Activated CD4-positive, alpha-beta T cell treated with anti-CD3 and anti-CD28 coated beads, Interleukin-2, amount 50 U/mL, for 48 hours (primary cell): ENCODE measurements at regions not wholly inside any gene's neighbourhood (a gene's known extent, or its start where the extent isn't known, plus 50 kb on each side); places are given as distances from the start of the nearest gene placed in this dataset.
"Not testable (repeated sequence)": the region's sequence is repeated elsewhere in the genome, so short reads cannot be mapped to it uniquely, and the experiment has no call there.

ENCODE experiments used
- DNase-seq, 2 experiments: peaks; one replicate each; pipeline ENCODE4 v3.0.0-alpha.2; 2020

DNA sequence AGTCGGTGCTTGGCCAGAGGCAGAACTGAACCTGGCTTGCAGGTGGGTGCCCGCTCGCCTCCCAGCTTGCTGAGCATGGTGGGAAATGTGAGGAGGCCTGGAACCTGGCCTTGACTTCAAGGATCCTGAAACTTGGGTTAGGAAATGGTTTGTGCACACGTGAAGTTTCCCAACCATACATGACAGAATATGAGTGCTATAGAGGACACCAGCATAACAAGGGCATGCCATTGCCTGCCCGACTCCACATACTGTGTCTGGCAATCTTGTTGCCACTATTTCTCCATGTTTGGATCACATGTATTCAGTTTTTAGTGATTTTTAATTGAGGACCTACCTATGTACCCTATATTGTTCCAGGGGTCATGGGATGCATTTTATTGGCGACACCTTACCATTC is 177.6 kb upstream of the ANKRD55 start:
- DNase-seq, result no peak

DNA sequence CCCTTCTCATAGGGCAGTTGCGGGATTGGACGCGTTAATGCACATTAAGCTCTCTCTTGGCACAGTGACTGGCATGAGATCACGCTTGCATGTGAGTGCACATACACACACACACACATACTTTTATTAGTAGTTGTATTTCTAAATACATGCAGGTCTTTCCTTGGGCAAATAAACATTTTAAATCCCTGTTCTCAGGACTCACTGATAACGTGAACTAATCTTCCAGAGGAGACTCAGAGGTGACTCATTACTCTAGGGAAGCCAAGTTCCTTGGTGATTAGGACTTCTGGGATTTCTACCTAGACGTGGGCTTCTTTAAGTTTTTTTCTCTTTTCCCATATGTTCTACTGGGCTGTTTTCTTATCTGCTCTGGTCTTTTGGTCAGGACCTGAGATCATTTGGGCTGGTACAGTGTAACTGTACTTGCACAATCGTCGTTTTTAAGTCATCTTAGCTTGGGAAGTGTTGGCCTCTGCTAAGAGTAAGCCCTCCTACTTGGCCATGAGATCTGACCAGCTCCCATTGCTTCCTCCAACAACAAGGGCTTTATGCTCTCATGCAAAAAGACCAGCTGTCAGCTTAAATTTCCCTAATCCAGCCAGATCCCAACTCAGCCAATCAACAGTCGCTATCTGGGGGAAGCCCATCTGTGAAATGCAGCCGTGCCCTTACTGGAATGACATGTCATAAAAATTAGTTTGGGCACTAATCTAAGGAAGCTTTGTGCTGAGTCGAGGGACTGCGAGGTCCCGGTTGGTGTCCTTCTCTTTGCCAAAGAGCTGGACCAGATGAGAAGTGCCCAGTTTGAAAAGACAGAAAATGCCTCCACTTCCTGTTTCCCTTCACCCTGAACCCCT is 176.4 kb upstream of the ANKRD55 start:
- no peak for DNase-seq

DNA sequence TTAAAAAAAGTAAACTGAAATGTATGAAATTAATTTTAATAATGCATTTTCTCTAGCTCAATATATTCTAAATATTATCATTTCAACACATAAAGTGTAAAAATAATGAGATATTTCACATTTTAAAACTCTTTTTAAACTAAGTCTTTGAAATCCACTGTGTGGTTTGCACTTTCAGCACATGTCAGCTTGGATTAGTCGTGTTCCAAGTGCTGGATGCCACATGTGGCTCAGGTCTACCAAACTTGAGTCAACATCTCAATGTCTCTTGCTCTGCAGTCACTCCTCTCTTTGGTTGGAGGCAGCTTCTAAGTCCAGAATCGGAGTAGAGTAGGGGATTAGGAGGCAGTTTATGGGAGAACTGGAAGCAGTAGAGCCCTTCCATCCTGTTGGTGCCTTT is 173.7 kb upstream of the ANKRD55 start:
- DNase-seq, result no peak

DNA sequence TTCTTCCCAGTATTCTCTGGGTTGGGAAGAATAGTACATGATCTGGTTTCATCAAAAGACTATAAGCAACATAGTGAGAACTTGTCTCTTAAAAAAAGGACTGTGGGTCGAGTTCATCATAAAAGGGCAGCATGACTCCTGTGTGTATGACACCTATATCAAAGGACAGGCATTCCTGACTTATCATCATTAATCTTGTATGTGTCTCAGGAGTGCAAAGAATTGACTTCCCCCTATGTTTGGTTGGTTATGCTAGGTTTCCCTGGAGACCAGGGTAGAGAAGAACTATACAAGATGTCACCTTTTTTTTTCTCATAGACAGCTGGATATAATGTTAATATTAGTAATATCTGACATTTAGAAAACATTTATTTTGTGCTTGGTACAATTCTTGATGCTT is 173.1 kb upstream of the ANKRD55 start:
- DNase-seq, result no peak

DNA sequence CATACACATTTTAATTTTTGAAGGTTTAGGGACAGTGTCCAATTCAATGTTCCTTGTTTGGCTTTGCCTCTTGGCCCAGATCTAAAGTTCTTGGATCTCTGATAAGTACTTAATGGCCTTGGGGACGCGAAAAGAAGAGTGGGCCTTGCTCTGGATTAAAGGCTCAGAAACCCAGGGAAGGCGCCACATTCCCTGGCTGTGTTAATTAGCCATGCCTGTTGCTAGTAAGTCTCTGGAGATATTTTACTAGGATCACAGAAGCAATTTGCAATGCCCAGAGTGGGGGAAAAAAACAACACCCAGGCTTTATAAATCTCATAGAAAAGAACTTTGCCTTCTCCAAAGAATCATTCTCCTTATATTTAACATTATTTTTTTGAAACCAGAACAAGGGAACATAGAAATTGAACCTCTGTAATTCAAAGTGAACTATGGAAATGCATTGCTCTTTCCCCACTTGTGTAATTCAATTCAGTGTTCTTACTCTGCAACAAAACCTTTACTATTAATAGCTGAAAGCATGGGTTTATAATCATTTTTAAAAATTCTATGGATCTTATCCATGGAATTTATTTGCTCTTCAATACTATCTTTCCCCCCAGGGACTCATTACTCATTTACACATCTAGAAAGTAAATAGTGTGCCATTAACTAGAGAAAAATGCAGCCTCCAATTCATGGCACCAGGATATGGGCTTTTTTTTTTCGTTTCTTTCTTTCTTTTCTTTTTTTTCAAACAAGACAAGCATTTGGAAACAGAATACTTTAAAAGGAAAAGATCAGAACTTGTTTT is 172.2 kb upstream of the ANKRD55 start:
- no peak for DNase-seq

DNA sequence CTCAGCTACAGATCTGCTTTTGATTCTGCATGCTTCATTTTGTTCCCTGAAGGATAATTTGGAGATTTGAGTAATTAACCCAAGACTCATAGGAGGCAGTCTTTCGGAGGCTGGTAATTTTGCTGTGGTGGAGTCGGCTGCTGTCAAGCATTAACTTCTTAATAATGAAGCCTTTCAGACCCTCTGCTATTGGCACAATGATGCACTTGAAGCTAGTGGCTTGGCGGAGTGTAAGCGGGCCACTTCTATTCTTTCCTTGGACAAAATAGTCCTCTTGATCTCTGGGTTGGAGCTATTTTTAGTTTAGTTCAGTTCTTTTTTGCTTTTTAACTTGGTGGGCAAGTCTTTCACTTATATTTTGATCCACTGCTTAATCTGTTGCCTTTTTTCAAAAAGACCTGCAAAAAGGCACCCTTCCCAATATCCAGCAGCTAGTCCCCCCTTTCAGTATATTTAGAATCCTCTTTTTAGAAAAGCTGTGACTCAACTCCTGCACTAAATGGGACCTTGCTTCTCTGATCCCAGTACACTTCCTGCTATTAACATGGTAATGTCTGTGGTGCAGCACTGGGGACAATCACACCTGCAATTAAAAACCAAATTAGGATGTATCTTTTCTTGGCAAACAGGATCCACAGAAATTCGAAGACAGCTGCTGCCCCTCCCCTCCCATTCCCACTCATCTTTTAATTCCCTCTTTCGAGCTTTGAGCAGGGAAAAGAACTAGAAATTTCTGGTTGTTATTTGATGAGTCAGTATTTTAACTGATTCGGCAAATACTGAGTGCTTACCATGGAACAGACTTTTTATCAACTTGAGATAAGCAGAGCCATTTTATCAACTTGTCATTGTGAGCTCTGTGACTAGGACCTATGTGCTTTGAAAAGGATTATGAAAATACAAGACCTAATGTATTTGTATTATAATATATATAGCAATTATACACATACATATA is 169.4 kb upstream of the ANKRD55 start:
- no peak for DNase-seq

DNA sequence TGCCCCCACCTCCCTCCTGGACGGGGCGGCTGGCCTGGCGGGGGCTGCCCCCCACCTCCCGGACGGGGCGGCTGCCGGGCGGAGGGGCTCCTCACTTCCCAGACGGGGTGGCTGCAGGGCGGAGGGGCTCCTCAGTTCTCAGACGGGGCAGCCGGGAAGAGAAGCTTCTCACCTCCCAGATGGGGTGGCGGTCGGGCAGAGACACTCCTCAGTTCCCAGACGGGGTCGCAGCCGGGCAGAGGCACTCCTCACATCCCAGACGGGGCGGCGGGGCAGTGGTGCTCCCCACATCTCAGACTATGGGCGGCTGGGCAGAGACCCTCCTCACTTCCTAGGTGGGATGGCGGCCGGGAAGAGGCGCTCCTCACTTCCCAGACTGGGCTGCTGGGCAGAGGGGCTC is 164.7 kb upstream of the ANKRD55 start:
- not testable (repeated sequence) for DNase-seq

DNA sequence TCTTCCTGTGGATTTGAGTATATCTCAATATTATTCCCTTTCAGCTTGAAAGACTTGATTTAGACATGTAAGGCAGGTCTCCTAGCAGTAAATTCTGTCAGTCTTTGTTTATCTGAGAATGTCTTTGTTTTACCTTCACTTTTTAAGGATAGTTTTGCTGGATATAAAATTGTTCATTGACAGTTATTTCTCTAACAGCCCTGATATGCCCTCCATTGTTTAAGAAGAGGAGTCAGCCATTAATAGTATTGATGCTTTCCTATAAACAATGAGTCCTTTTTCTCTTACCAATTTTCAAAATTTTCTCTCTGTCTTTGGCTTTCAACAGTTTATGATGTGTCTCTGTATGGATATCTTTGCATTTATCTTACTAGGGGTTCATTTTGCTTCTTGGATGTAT is 163.5 kb upstream of the ANKRD55 start:
- DNase-seq, result no peak

DNA sequence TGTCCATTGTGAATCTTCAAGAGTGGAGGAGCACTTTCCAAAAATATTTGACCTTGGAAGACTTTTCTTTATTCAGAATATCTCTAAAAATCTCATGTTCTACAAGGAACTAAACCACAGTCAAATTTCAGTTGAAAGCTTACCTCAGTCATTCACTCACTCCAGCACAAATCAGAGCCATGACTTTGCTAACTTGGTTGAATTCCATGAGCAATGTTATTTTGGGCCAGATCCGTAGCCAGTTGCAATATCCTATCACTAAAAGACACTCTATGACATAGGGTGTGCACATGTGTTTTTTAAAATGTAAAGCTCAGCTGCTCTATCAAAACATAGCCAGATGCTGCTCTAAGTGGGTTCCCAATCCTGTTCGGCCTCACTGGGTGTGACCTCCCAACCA is 156.1 kb upstream of the ANKRD55 start:
- no peak for DNase-seq

DNA sequence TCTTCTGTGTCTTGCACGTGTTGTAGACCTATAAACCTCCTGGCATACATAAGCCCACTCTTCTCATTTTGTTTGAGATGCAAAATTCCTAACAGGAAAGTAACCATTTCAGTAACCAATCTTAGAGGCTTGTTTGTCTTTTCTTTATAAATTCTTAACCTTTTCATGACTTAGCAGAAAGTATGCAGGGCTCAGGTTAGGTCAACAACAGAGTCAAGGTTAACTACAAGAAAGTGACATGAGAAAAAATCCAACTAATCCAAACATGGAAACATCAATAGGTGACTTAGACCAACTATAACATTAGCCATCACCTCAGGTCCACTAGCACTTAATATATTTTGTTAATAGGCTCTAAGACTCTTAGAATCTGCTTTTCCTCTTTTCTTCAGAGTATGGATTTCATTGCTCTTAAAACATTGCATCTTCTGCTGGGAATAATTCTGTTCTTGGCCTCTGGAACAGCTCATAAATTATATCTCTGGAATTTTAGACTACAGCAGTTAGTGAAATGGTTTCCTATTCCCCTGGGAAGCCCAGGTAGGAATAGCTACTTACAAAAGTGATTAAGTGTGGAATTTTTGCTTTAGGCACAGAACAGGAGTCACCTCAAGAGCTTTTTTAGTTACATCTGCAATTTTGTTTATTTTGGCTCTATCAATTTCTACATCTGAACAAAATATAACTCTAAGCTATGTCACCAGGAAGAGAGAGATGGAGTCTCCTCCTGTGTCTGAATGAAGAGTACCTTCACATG is 155.3 kb upstream of the ANKRD55 start:
- DNase-seq, result no peak

DNA sequence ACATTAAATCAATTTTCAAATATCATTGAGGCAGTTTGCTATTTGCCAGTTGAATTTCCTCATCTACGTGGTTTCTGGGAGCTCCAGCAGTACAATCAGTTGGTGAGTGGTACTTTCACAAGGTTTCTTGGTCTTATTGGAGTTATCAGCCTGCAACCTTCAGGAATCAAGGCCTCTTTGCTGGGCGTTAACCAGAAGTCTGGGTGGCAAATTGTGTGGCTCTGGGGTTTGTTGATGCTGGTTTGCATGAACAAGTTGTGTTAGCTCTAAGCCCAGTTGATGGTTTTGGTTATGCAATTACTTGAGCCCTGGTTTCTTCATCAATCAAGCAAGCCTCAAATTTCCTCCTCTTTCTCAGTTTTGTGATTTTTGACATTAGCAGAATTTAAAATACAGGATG is 152.9 kb upstream of the ANKRD55 start:
- DNase-seq, result no peak

DNA sequence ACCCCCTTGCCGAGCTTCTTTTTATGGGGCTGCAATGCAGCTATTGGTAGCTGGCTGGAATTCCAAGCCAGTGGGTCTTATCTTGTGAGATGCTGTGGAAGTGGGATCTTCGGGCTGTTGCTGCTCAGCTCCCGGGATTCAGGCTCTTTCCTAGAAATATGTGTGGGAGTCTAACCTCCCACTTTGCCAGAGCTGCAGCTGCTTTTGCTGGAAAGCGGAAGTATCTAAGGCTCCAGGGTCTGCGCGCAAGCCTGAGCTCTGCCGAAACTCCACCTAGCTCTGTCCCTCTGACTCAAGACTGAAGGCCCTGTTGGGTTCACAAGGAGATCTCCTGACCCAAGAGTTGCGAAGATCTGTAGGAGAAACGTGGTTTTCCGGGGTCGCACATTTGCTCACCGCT is 151.1 kb upstream of the ANKRD55 start:
- DNase-seq, result no peak

DNA sequence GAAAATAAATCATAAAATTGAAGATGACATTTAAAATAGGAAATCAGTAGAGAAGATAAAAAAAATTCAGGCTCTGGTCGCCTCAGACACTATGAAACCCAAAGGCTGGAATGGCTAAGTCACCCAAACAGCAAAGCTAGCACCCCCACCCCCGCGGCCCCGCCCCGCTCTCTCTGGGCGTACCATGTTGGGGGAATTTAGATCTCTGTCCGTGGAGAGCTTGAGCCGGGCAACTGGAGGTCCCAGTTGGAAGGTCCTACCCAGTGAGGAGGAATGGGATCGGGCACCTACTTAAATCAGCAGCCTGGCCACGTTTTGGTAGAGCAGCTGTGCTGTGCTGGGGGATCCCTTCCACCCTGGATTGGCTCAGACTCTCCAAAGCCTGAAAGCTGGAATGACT is 150.6 kb upstream of the ANKRD55 start:
- DNase-seq, result no peak

DNA sequence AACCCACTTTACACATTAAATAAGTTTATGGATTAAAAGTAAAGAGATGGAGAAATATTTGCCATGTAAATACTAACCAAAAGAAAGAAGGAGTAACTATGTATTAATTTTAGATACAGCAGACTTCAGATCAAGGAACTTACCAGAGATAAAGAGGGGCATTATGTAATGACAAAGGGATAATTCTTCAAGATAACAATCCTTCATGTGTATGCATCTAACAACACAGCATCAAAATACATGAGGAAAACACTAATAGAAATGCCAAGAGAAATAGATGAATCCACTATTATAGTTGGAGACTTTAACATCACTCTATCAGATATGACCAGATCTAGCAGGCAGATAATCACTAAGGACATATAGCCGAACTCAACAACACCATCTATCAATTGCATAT is 149.8 kb upstream of the ANKRD55 start:
- DNase-seq, result no peak

DNA sequence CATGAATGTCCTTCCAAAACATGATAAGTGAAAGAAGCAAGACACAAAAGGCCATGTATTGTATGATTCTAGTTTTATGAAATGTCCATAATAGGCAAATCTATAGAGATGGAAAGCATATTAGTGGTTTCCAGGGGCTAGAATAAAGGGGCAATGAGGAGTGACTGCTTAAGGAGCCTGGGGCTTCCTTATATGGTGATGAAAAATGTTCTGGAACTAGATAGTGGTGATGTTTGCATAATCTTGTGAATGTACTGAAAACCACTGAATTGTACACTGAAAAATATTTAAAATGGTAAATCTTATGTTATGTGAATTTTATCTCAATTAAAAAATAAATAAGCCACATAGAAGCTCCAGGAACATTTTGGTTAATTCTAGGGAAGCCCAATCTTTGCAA is 144.4 kb upstream of the ANKRD55 start:
- DNase-seq, result no peak

DNA sequence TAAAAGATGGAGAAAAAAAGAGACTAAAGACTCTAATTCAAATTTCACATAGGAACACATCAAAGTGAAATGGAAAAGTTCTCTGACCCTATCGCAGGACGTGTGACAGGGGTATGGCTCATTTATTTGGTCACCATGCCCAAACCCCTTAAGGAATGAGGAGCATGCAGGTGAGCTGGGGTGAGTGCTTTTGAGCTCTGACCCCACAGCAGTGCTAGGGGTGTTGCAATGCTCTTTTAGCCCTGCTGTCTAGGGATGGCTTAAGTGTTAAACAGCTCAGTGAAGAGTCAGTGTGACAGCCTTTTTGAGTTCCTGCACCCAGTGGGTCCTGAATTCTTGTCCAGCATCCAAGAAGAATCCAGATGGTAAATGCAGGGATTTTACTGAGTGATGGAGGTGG is 143.0 kb upstream of the ANKRD55 start:
- no peak for DNase-seq

DNA sequence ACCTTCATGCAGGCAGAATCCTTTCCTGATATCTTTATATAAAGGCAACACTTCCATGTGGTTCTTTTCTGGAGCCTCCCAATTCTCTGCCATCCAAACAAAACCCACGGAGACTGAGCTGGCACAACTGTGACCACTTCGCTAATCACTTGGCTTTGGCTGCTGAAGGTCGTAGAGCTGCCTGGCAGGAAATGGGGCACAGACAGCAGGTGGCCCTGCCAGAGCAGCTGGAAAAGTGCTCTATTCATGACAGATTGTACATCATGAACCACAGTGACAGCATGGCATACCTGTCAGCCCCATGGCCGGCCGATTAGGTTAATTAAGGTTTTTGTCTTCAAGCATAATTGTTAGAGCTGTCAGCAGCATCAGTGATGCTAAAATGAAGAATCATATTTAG is 141.9 kb upstream of the ANKRD55 start:
- no peak for DNase-seq

DNA sequence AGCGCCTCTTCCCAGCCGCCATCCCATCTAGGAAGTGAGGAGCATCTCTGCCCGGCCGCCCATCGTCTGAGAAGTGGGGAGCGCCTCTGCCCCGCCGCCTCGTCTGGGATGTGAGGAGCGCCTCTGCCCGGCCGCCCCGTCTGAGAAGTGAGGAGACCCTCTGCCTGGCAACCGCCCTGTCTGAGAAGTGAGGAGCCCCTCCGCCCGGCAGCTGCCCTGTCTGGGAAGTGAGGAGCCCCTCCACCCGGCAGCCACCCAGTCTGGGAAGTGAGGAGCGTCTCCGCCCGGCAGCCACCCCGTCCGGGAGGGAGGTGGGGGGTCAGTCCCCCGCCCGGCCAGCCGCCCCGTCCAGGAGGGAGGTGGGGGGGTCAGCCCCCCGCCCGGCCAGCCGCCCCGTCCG is 139.4 kb upstream of the ANKRD55 start:
- not testable (repeated sequence) for DNase-seq

DNA sequence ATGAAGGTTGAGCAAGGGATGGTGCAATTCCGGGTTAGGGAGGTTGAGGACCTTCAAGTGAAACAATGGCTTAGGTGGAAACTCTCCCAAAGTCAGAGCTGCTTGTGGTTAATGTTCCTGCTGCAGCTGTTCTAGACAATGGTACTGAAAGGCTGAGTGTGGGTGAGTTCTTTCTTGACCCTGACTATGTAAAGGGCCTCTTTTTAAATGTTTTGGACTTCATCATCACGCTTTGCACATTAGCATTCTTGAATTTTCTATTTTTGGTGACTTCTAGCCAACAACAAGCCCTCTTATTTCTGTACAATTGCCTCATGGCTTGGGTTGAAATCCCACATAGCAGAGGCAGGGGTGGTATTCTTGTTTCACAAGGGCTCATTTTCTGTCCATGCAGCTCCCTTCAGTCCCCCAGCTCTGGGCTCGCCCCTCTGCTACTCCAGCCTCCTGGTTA is 136.3 kb upstream of the ANKRD55 start:
- no peak for DNase-seq

DNA sequence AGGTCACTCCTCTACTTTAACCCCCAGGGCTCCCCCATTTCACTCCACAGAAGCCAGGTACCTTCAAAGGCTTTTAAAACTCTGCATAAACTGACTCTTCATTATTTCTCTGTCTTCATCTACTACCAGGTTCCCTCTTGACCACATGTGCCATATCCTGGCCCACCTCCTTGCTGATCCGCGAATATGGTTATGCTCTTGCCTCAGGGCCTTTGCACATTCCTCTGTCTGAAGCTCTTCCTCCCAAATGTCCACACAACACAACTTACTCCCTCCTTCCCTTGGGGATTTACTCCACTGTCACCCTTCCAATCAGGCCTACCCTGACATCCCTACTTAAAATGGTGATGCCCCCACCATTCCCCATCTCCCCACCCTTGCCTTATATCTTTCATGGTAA is 134.6 kb upstream of the ANKRD55 start:
- no peak for DNase-seq

DNA sequence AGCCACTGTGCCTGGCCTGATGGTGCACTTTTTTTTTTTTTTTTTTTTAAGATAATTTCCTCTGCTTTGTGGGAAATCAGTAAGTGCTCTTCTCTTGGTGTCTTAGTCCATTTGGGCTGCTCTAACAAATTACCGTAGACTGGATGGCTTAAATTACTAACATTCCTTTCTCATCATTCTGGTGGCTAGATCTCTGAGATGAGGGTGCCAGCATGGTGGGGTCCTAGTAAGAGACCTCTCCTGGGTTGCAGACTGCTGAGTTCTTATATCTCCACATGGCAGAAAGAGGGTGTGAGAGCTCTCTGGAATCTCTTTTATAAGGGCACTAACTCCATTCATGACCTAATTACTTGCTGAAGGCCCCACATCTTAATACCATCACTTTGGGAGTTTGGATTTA is 133.9 kb upstream of the ANKRD55 start:
- no peak for DNase-seq

DNA sequence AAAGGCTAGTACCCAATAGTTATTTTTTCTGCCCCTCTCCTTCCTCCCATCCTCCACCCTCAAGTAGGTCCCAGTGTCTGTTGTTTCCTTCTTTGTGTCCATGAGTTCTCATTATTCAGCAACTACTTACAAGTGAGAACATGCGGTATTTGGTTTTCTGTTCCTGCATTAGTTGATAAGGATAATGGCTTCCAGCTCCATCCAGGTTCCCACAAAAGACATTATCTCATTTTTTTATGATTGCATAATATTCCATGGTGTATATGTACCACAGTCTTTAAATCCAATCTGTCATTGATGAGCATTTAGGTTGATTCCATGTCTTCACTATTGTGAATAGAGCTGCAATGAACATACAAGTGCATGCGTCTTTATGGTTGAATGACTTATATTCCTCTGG is 128.3 kb upstream of the ANKRD55 start:
- DNase-seq, result no peak
